Fibroblast of the aortic adventitia (primary cell): ENCODE measurements at regions not wholly inside any gene's neighbourhood (a gene's known extent, or its start where the extent isn't known, plus 50 kb on each side); places are given as distances from the start of the nearest gene placed in this dataset.
"Not testable (repeated sequence)": the region's sequence is repeated elsewhere in the genome, so short reads cannot be mapped to it uniquely, and the experiment has no call there.

Experiments used
- DNase-seq: peaks from one replicate; pipeline ENCODE4 v3.0.0-alpha.2; 2010; ENCODE audit warnings: low read depth
- H3K4me3 ChIP-seq: 2 replicates; pipeline ENCODE4 v1.5.1; 2011; ENCODE audit warnings: low read depth, mild to moderate bottlenecking, control low read depth, low read length, moderate library complexity
- TF ChIP-seq, protein P1 (sequence below): IDR thresholded peaks from 2 replicates; pipeline ENCODE4 v1.5.1; 2011; ENCODE audit warnings: mild to moderate bottlenecking, low read length, control low read depth, inconsistent platforms; ENCODE audit not compliant: insufficient read depth

DNA sequence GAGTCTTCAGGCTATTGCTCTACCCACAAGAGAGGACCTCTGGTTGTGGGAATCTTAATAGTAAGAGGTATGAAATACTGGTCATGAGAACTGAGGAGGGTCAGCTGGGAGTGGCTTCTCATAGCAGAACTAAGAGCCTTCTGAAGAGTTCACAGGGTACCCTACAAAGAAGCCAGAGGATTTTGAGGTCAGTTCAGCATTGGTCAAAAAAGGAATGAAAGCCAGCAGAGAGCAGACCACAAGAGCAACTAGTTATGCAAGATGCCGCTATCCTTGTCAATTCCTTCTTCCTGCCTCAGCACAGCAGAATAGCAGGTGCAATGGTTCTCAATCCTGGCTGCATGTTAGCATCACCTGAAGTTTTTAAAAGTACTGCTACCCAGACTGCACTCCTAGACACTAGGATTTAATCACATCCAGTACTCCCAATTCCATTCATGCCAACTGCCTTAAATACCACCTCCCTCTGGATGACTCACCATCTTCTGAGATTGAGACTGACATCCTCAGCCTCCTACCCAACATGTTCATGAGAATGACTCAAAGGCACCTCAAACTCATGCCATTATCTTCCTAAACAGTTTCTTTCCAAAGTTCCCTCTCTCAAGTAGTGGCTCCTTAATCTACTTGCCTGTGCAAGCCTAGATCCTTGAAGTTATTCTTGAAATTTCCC is 81.0 kb upstream of the RBMS1 start:
- TF ChIP-seq, protein P1, sequence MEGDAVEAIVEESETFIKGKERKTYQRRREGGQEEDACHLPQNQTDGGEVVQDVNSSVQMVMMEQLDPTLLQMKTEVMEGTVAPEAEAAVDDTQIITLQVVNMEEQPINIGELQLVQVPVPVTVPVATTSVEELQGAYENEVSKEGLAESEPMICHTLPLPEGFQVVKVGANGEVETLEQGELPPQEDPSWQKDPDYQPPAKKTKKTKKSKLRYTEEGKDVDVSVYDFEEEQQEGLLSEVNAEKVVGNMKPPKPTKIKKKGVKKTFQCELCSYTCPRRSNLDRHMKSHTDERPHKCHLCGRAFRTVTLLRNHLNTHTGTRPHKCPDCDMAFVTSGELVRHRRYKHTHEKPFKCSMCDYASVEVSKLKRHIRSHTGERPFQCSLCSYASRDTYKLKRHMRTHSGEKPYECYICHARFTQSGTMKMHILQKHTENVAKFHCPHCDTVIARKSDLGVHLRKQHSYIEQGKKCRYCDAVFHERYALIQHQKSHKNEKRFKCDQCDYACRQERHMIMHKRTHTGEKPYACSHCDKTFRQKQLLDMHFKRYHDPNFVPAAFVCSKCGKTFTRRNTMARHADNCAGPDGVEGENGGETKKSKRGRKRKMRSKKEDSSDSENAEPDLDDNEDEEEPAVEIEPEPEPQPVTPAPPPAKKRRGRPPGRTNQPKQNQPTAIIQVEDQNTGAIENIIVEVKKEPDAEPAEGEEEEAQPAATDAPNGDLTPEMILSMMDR = no peak
- no peak overlapping the region for H3K4me3 ChIP-seq
- DNase-seq = peak; percentile 89

DNA sequence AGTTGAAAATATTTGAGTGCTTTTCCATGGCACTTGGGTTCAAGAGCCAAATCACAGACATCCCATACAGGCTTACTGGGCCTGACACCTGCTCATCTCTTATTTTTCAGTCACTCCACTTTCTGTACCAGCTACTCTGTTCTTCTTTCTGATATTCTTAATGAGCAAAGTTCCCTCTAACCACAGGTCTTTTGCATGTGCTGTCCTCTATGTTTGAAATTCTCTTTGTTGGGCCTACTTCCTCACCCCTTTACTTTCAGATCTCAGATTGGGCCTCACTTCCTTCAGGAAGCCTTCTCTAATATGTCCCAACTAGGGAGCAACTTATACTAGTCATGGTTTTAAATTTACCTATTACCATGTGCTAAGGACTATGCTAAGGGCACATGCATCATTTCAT is 81.8 kb upstream of the RBMS1 start:
- H3K4me3 ChIP-seq = no peak overlapping the region
- TF ChIP-seq, protein P1 = no peak
- DNase-seq = no peak

DNA sequence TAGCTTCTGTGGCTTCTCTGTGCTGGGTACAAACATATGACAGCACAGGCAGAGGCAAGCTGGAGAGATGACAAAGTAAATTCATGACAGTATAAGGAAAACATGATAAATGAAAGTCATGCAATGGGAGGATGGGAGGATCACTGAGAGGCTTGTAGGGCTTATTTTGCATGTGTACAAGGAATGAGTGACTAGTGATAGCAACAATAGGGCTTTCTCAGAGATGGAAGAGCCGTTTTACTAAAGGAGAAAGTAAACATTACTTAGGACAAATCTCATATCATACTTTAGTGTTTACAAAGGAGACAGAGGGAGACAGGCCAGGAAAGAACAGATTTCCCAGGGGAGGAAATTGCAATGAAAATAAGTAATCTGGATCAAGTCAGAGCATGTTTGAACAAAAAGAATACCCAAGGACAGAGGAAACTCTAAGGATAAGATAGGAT is 82.5 kb upstream of the RBMS1 start:
- peak; percentile 90 for DNase-seq
- TF ChIP-seq, protein P1 = no peak
- no peak overlapping the region for H3K4me3 ChIP-seq

DNA sequence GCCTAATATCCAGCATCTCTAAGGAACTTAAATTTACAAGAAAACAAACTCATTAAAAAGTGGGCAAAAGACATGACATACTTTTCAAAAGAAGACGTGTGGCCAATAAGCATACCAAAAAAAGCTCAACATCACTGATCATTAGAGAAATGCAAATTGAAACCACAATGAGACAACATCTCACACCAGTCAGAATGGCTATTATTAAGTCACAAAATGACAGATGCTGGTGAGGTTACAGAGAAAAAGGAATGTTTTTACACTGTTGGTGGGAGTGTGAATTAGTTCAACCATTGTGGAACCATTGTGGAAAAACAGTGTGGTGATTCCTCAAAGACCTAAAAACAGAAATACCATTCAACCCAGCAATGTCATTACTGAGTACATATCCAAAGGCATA is 83.5 kb upstream of the RBMS1 start:
- not testable (repeated sequence) for DNase-seq, H3K4me3 ChIP-seq

DNA sequence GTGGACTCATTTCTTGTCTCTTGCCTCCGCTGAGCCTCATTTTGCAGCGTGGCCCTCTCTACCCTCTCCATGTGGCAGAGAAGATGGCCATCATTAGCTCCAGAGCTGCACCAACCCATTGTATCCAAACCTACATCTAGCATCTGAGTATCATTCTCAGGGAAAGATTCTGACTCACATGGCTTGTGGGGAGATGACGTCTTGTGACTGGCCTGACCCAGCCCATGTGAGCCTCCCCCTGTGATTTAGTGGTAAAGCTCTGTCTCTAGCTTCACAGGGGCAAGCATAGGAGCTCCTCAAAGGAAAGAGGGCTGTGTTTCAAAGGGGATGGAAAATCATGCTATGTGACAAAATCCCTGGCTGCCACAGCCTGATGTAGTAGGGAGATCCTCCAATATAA is 87.4 kb upstream of the RBMS1 start:
- DNase-seq = peak; percentile 31
- TF ChIP-seq, protein P1 = no peak
- no peak overlapping the region for H3K4me3 ChIP-seq

DNA sequence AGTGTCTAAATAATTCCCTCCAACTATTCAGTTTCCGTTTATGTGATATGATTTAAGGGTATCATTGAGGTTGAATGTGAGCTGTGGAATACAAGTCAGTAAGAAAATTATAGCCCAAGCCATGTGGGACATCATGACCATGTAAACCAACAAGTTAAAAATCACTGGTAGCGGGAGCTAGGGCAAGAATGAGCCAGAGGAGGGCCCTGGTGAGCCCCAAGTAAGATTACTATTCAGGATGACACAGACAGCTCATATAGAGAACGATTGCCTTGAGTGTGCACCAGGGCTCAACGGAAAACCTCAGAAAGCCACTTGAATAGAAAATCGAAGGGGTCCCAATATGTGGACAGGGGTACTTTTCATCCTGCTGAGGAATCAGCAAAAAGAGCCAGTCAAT is 87.8 kb upstream of the RBMS1 start:
- TF ChIP-seq, protein P1 = no peak
- no peak for DNase-seq
- H3K4me3 ChIP-seq = no peak overlapping the region

DNA sequence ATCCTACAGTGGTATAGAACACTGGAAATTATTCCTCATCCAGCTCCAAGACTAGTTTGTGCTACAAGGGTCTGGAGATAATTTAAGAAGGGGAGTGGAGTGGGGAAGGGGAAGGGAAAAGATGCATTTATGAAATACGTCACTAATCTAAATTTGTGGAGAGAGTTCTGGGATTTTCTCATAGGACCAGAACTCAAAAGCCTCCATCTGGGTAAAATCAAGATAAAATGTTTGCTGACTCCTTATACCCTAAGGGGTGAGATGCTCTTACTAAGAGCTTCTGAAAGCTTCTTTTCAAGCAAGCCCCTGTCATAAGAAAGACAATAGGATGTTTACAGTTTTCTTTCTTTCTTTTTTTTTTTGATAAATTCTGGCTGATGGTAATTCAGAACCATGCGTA is 88.5 kb upstream of the RBMS1 start:
- DNase-seq = no peak
- TF ChIP-seq, protein P1 = no peak
- no peak overlapping the region for H3K4me3 ChIP-seq
